GM18951 (cell line): ENCODE measurements at regions not wholly inside any gene's neighbourhood (a gene's known extent, or its start where the extent isn't known, plus 50 kb on each side); places are given as distances from the start of the nearest gene placed in this dataset.

Experiments used
- POLR2A ChIP-seq: IDR thresholded peaks from 4 replicates; pipeline ENCODE4 v1.6.1; 2011; ENCODE audit warnings: mild to moderate bottlenecking; ENCODE audit not compliant: insufficient read length, insufficient read depth; ENCODE audit errors: extremely low read depth
- in situ Hi-C: fragments of 300-500 bp; cut with MboI; formaldehyde crosslinking; loops from one replicate; pipeline ENCODE4 v1.12.0; 2022; ENCODE audit warnings: low sequenced_read_pairs, mixed read lengths, inconsistent platforms; ENCODE audit not compliant: unreplicated experiment

DNA sequence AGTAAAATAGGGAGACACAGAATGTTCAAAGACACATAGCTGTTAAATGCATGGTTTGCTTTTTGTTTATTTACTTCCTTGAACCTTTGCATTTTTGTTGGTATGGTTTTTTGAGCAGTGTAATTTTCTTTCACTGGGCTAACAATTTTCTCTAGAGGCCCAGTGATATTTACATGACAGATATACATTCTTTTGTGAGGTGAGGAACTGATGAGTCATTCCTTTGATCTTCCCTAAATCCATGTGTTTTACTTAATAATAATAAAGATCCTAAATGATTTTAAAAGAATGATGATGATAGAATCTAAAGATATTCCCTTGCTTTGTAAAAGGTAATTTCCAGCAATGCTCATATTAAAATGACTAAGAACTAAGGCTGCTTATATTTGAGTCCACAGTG, 188.5 kb upstream of the ANK3 start:
- in situ Hi-C loops, result no loop called here
- no peak for TF ChIP-seq POLR2A

DNA sequence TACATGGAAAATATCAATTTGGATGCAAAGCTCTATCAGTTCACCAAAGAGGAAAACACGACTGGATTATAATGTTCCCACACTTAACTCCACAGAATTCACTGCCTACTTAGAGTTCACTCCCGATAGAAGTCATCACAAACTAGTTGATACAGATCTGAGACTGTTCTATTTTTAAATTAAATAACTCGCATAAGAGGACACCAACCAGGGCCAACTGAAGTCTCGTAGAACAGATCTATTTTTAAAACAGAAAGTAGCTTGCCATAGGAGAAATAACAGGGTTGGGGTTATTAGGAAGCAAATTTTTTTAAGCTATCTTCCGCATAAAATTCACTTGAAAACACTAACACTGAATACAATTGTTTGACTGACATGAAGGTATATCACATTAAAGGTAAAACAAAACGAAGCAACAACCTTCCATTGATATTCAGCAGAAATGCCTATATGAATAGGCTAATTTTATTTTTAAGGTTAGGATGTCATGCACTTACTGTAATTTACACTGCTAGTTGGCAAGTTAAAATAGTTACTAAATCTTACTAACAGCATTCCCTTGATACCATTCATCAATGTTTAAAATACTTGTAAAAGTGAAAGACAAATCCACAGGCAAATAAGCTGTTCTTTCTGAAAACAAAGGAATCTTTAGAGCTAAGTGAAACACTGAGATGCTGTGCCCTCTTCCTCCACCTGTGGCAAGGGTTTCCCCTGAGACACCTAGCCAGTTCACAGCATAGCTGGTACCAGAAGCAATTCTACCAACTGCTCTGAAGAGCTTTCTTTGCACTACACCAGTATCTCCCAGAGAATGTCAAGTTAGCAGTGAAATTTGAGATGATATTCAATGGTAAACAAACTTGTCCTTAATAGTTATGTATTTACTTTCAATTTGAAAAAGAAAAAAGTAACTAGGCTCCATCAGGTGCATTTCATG, 186.7 kb upstream of the ANK3 start:
- in situ Hi-C loops, result no loop called here
- TF ChIP-seq POLR2A, result no peak

DNA sequence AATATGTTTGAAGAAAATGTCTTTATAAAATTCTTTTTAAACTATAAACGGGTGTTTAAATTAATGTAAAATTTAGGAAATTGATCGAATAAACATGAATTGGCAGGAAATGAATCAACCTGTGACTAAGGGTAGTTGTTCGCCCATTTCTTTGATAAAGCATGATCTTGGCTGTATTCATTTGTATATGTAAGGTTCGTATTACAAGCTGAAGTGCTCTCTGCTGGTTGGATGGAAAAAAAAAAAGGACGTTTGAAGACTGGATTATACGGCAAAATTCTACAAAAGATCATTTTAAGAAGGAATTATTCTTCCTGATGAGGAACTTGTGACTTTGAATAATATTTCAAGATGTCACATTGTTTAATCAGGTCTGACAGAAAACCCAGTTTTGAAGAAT, 185.4 kb upstream of the ANK3 start:
- no peak for TF ChIP-seq POLR2A
- in situ Hi-C loops, result no loop called here

DNA sequence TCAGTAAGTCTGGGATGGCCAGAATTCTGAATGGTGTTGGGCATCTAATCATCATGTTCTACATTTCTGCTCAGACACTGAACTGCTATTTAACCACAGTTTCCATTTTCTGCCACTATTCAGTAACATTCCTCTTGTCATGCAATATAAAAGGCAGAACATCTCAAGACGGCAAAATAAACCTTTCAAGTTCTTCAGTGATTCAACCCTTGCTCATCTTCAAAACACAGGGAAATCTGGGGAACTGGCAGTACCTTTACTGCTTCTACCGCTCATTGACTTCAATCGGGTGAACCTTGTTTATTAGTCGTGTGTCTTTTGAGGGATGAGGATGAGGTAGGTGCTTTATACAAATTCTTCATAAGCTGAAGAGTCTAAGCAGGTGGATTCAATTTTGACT, 184.7 kb upstream of the ANK3 start:
- TF ChIP-seq POLR2A, result no peak
- in situ Hi-C loops, result no loop called here

DNA sequence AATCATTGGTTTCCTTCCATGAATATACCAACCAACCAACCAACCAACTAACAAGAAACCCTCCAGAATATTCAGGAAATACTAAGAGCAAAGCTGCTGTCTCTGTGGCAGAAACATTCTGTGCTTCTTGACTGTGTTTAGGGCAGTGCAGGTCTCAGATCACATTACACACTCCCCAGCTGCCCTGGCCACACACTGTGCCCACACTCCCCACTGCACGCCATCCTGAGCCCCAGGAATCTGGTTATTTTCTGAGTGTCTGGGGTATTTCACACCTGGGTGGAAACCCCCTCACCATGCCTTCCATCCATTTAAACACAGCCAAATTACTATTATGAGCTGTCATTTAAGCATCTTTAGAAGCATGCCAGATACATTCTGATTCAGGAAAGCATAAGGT, 183.7 kb upstream of the ANK3 start:
- in situ Hi-C loops, result no loop called here
- no peak for TF ChIP-seq POLR2A

DNA sequence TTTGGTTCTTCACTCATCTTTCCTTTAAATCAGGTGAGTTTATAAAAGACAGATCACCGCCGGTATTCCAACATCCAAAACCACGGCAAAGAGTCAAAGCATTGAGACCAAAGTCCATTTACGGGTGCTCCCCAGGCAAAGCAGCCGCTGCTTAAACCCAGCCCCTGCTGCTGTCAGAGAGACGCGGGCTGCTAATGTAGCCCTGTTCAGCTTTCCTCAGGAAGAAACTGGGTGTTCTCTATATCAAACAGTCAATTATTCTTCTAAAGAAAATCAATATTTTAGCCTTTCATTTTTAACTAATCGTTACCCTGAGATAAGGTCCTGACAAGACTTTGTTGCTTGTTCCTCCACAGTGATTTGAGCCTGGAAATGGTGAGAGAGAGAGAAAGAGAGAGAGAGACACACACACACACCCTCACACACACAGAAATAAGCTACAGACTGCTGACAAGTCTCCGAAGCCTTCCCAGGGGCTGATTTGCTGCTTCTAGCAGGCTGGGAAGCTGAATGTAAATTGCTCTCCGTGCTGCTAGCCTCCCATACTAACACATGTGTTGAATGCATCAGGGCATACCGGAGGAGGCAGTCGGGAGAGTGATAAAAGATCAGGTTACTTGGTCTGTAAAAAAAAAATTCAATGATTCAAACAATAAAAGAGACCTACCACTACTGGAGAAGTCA, 183.0 kb upstream of the ANK3 start:
- in situ Hi-C loops, result no loop called here
- TF ChIP-seq POLR2A, result no peak

DNA sequence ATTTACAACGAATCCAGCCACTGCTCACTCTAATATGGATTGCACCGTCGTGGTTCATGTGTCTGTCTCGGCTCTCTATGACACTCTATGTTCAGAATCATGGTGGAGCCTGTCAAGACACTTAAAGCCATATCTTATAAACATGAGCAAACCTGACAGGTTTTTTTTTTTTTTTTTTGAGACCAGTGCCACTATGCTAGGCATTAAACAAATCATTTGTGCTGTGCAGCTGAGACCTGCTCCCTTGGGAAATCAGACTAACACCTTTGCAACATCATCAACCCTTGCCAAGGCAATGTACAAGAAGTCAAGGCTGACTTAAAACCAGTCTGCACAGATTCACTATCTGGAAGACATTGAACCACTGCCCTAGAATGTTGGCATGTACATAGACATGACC, 181.2 kb upstream of the ANK3 start:
- TF ChIP-seq POLR2A, result no peak
- in situ Hi-C loops, result no loop called here

DNA sequence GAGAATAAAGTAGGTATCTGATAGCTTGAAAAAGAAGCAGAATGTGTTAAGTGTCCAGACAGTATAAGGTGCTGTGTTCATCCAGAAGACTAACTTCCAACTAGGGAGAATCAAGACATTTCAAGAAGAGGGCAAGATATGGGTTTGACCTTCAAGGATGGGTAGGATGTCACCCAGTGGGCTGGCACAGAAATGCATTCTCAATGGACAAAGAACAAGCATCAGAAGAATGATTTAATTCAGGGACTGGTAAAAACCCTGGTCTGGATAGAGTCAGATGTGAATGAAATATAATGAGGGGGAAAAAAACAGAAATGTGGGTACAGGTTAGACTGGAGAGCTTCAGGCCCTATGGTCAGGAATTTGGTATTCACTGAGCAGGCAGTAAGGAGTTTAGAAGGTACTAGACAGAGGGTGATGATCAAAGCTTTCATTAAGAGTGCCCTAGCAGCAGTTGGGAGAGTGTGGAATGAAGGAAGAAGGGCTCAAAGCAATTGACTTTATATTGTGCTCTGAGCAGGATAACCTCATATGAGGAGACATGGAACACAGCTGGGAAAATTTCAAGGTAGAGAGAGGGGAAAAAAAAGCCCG, 180.7 kb upstream of the ANK3 start:
- TF ChIP-seq POLR2A, result no peak
- in situ Hi-C loops, result no loop called here

DNA sequence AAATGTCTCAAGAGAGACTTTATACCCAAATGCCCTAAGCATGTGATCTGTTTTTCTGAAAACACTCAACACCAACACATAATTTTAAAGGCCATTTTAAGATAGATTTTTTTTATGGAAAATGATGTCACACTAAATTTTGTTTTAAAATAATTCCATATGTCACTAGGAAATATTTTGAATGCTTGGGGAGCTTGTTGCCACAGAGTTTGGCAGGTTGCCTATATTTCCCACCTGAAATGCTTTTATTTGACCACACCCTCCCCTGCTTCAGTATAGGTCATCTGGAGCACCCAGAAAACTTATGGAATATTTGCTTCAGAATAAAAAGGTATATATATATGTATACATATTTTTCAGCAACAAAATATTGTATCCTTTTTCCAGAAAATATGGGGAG, 180.0 kb upstream of the ANK3 start:
- TF ChIP-seq POLR2A, result no peak
- in situ Hi-C loops, result no loop called here

DNA sequence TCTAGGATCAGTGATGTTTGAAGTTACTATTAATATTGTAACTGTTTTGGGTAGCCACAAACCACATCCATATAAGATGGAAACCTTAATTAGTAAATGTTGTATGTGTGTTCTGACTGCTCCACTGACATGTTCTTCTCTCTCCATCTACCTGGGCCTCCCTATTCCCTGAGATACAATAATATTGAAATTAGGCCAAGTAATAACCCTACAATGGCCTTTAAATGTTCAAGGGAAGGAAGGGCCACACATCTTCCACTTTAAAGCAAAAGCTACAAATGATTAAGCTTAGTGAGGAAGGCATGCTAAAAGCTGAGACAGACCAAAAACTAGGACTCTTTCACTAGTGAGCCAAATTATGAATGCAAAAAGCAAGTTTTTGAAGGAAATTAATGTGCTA, 176.4 kb upstream of the ANK3 start:
- in situ Hi-C loops, result no loop called here
- no peak for TF ChIP-seq POLR2A

DNA sequence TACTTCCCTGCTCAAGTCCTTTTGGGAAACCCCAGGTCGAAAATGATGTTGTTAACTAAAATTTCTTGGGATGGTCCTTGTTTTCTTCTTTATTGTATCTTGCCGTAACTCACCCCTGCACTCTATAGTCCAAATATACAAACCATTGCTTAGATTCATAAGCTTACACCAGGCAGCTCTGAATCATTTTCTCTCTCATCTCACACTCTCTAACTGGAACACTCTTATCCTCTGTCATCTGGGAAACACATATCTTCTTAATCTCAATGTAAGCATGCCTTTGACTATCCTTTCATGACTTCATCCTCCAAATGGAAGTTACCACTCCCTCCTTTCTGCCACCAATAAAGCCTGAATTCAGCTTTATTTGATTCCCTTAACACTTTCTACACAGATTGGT, 175.8 kb upstream of the ANK3 start:
- in situ Hi-C loops, result no loop called here

DNA sequence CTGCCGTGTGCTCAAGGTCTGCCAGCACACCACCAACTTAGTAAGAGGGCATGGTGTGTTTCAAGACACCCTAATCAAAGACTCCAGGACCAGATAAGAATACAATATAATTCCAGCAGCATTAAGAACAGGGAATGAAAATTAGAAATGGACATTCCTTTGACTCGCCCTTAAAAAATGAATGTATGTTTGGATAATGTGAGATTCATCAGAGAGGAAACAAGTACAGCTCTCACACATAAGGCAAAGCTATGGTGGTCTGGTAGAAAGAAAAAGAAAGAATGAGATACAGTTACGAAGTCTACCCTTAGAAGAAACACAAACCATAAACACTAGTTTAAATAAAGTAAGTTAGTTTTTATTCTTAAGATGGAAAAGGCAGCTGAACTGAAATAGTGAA, 174.8 kb upstream of the ANK3 start:
- no peak for TF ChIP-seq POLR2A
- in situ Hi-C loops, result no loop called here

More for the DNA sequence above, 175.8 kb upstream of the ANK3 start:
- no peak for TF ChIP-seq POLR2A

DNA sequence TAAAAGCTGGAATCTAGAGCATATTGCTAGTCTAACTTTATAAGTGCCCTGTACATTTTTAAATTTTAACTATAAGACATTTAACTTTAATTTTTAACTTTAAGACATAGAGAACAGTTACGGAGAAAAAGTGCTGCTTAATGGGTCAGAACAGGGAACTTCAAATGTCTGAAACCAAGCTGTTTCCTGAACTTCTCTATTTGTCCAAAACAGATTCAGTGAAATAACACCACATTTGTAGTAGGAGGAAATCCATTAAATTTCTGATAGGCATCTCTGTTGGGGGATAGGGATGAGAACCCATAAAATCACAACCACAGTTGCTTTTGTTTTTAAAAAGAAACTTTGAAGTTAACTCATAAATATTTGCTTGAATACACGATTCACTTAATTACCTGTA, 170.8 kb upstream of the ANK3 start:
- TF ChIP-seq POLR2A, result no peak
- in situ Hi-C loops, result no loop called here

DNA sequence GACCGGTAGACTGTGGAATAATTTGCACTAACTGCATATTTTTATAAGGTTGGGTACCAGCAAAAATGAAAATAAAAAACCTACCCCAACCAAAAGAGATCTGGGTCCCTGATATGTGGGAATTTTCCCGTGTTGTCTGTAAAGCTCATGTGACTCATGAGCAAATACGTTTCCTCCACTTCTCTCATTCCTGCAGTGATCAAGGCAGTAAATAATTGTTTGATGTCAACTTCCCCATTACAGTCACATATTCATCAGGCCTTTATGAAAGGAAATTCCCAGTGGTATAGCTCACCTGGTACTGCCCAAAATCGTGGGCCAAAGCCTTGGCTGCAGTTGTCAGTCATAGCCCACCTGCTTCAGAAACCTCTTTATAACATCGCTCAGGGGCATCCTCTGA, 166.0 kb upstream of the ANK3 start:
- TF ChIP-seq POLR2A, result no peak
- in situ Hi-C loops, result no loop called here
